ENCODE measurements at regions not wholly inside any gene's neighbourhood (a gene's known extent, or its start where the extent isn't known, plus 50 kb on each side); places are given as distances from the start of the nearest gene placed in this dataset.

DNA sequence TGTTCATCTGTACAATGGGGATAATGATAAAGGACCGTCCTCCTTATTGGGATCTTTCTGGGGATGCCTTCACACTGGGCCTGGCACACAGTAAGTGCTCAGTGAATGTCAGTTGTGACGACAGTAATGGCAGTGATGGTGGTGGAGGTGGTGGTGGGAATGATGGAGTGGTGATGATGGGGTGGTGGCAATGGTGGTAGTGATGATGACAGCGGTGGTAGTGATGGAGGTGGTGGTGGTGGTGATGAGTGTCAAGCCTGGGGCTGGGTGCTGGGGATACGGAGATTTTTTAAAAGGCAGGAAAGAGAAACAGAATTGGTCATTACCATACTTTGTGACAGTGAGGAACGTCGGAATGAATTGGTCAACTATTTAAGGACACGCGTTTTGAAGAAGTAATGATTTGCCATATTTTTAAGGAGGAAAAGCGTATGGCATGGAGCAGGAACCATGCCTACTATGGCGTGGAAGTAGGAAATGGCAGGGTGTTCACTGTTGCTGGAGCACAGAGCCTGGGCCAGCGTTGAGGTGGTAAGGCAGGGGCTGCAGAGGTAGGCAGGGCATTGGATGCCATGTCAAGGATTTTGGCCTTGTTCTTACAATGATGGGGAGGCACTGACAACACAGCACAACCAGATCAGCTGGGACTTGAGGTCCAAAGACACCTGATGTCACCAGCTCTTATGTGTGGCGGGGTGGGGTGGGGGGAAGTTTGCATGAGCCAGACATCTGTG is 128.7 kb downstream of the ACTL8 start:
- TF ChIP-seq, protein P1, sequence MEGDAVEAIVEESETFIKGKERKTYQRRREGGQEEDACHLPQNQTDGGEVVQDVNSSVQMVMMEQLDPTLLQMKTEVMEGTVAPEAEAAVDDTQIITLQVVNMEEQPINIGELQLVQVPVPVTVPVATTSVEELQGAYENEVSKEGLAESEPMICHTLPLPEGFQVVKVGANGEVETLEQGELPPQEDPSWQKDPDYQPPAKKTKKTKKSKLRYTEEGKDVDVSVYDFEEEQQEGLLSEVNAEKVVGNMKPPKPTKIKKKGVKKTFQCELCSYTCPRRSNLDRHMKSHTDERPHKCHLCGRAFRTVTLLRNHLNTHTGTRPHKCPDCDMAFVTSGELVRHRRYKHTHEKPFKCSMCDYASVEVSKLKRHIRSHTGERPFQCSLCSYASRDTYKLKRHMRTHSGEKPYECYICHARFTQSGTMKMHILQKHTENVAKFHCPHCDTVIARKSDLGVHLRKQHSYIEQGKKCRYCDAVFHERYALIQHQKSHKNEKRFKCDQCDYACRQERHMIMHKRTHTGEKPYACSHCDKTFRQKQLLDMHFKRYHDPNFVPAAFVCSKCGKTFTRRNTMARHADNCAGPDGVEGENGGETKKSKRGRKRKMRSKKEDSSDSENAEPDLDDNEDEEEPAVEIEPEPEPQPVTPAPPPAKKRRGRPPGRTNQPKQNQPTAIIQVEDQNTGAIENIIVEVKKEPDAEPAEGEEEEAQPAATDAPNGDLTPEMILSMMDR (conservative IDR thresholded peaks at IDR 0.05), result no peak
- no peak overlapping the region for H4K91ac ChIP-seq (ENCODE audit: insufficient read length, low read depth, low read length)
- Mint-ChIP-seq H3K36me3 (ENCODE audit: insufficient read depth in 1 of 3, low read depth in 3 of 3) (no peaks in the 10 kb centered on the region), H3K27me3 (ENCODE audit: low read depth) (peaks cover 24% of the 10 kb centered on the region), H3K4me3 (no peak overlapping the region), H3K4me1 (0 out of 4 replicates have a peak, but pooled peaks cover 0 to 5% of the 10 kb centered on the region in 2 experiments), H3K27ac (no peak overlapping the region), H3K9me3 (no peaks in the 10 kb centered on the region)
- no peaks in the 10 kb centered on the region for H3K79me1 ChIP-seq (ENCODE audit: insufficient read depth, low read depth, low read length, poor library complexity, severe bottlenecking)
- no peak overlapping the region for H2BK120ac ChIP-seq (ENCODE audit: low read depth, low read length, poor library complexity, severe bottlenecking)
- WGBS (ENCODE audit: extremely low coverage, insufficient read length, low lambda C conversion rate), result no CpG with 5 or more reads among the region's 12 CpGs
- no peaks in the 10 kb centered on the region for H3K23me2 ChIP-seq (ENCODE audit: insufficient read length, low read depth, low read length, poor library complexity, severe bottlenecking)
- no peak overlapping the region for H2BK12ac ChIP-seq (ENCODE audit: insufficient read length, low read depth, low read length)
- H3K79me2 ChIP-seq (ENCODE audit: insufficient read depth, low read length), result no peaks in the 10 kb centered on the region
- no peak overlapping the region for H3K23ac ChIP-seq (ENCODE audit: insufficient read length, low read depth, low read length)
- H3T11ph ChIP-seq (ENCODE audit: low read length), result no peak overlapping the region
- no peak overlapping the region for H3K27ac ChIP-seq (ENCODE audit: insufficient read length, low read depth, low read length)
- no peak overlapping the region for H4K8ac ChIP-seq (replicated peaks; ENCODE audit: insufficient read length, low read depth, low read length)
- no peaks in the 10 kb centered on the region for H3K9me3 ChIP-seq (ENCODE audit: control insufficient read depth, low read depth, low read length)
- no peak overlapping the region for H3K18ac ChIP-seq (ENCODE audit: insufficient read length, low read depth, low read length)
- no peak overlapping the region for H2AFZ ChIP-seq (ENCODE audit: low read length)
- H3K4me1 ChIP-seq (ENCODE audit: insufficient read depth, low read length), result no peaks in the 10 kb centered on the region
- H3K27me3 ChIP-seq (ENCODE audit: insufficient read depth, low read length), result no peaks in the 10 kb centered on the region
- H3K56ac ChIP-seq (ENCODE audit: insufficient read length, low read depth, low read length), result no peak overlapping the region
- H3K14ac ChIP-seq (ENCODE audit: insufficient read depth, low read length), result no peak overlapping the region
- H4K5ac ChIP-seq (ENCODE audit: insufficient read length, low read depth, low read length), result no peak overlapping the region
- H2BK15ac ChIP-seq (ENCODE audit: low read depth, low read length), result no peak overlapping the region
- H3K9ac ChIP-seq (ENCODE audit: extremely low read depth, insufficient read length, low read length), result no peak overlapping the region
- H4K20me1 ChIP-seq (ENCODE audit: control insufficient read depth, insufficient read depth, insufficient read length), result no peaks in the 10 kb centered on the region
- no peak overlapping the region for H2BK5ac ChIP-seq (ENCODE audit: insufficient read length, low read length)
- H2BK20ac ChIP-seq (ENCODE audit: low read depth, low read length, poor library complexity, severe bottlenecking), result no peak overlapping the region
- no peak overlapping the region for H3K4ac ChIP-seq (ENCODE audit: low read depth, low read length)
- no peak for DNase-seq
- no peak overlapping the region for H3K4me2 ChIP-seq (ENCODE audit: insufficient read depth, insufficient read length, low read length)
- no peak overlapping the region for H2AK5ac ChIP-seq (ENCODE audit: insufficient read length, low read length)

Measured in H9 (cell line).